ENCODE measurements at regions not wholly inside any gene's neighbourhood (a gene's known extent, or its start where the extent isn't known, plus 50 kb on each side); places are given as distances from the start of the nearest gene placed in this dataset.

DNA sequence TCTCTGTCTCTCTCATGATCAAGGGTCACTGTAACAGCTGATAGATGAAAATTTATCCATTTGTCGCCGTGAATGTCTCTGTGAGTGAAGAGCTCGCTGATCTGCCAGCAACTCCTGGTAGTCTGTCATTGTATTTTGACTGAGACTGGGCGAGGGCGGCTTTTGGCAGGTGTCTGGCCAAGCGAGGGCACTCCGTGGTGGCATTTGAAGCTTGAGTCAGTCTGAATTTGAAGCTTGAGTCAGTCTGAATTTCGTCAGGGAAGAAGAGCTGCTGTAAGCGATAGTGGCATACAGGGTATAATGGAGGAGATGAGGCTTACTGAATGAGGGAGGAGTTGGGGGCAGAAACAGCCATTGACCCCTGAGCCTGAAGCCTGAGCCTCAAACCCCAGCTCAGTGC lies 56.8 kb upstream of the FAM181A start:
- H3K36me3 ChIP-seq, result no peaks in the 10 kb centered on the region
- no peaks in the 10 kb centered on the region for H3K27me3 ChIP-seq
- intact Hi-C loops (cut with DNase I), result no loop called here
- TF ChIP-seq, protein P1, sequence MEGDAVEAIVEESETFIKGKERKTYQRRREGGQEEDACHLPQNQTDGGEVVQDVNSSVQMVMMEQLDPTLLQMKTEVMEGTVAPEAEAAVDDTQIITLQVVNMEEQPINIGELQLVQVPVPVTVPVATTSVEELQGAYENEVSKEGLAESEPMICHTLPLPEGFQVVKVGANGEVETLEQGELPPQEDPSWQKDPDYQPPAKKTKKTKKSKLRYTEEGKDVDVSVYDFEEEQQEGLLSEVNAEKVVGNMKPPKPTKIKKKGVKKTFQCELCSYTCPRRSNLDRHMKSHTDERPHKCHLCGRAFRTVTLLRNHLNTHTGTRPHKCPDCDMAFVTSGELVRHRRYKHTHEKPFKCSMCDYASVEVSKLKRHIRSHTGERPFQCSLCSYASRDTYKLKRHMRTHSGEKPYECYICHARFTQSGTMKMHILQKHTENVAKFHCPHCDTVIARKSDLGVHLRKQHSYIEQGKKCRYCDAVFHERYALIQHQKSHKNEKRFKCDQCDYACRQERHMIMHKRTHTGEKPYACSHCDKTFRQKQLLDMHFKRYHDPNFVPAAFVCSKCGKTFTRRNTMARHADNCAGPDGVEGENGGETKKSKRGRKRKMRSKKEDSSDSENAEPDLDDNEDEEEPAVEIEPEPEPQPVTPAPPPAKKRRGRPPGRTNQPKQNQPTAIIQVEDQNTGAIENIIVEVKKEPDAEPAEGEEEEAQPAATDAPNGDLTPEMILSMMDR (IDR thresholded peaks at IDR 0.05), result no peak
- TF ChIP-seq POLR2A (IDR thresholded peaks at IDR 0.05), result no peak
- no peaks in the 10 kb centered on the region for H3K9me3 ChIP-seq
- no peak overlapping the region for H3K4me3 ChIP-seq (replicated peaks in 1 of 3)
- H3K27ac ChIP-seq, result no peak overlapping the region
- WGBS, 2 donors, result 83 to 91% methylated on average over 9 of the region's 9 CpGs
- DNase-seq, result no peak
- H3K4me1 ChIP-seq, result no peaks in the 10 kb centered on the region

DNA sequence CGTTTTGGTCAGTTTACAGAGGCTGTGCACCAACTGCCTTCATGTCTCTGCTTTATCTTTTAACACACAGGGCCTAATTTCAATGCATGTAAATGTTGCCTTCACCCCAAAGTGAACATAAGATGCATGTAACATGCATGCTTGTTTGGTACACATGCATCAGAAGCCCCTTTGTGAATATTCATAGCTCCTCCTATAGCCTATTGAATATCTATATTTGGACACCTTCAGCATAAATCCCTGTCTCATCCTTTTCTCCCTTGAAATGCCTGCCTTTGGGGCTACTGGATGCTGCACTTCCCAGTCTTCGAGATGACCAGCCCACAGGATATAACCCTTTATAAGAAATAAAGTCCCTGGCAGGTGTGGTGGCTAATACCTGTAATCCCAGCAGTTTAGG lies 57.7 kb upstream of the FAM181A start:
- 58 to 68% methylated on average over 2 of the region's 2 CpGs for WGBS, 2 donors
- Histone ChIP-seq H3K27me3 (no peaks in the 10 kb centered on the region), H3K36me3 (no peaks in the 10 kb centered on the region), H3K27ac (no peak overlapping the region), H3K4me1 (no peaks in the 10 kb centered on the region), H3K9me3 (no peaks in the 10 kb centered on the region), H3K4me3 (replicated peaks in 1 of 3) (no peak overlapping the region)
- no peak for DNase-seq
- TF ChIP-seq, protein P1 (IDR thresholded peaks at IDR 0.05), result no peak
- no peak for TF ChIP-seq POLR2A (IDR thresholded peaks at IDR 0.05)
- intact Hi-C loops (cut with DNase I), result no loop called here

DNA sequence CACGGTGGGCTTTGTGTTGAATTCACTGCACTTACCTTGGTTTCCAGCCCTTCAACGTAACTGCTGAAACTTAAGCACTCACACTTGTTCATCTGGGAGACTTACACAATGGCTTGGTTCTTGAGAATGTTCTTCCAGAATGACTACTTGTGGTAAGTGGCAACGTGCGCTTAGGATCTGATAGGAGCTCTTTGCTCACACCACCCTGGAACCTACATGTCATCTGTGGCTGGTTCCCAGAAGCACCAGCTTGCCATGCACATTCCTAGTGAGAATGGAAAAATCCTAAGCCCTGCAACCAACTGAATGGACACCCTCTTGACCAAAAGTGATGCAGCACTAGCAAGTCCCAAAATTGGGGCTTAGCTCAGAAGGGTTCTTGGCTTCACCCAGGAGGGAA lies 59.0 kb upstream of the FAM181A start:
- Histone ChIP-seq H3K36me3 (no peaks in the 10 kb centered on the region), H3K9me3 (no peaks in the 10 kb centered on the region), H3K27ac (no peak overlapping the region), H3K4me3 (replicated peaks in 1 of 3) (no peak overlapping the region), H3K27me3 (no peaks in the 10 kb centered on the region), H3K4me1 (no peaks in the 10 kb centered on the region)
- 43 to 68% methylated on average over 4 of the region's 4 CpGs for WGBS, 2 donors
- intact Hi-C loops (cut with DNase I), result no loop called here
- TF ChIP-seq, protein P1 (IDR thresholded peaks at IDR 0.05), result no peak
- no peak for TF ChIP-seq POLR2A (IDR thresholded peaks at IDR 0.05)
- no peak for DNase-seq

DNA sequence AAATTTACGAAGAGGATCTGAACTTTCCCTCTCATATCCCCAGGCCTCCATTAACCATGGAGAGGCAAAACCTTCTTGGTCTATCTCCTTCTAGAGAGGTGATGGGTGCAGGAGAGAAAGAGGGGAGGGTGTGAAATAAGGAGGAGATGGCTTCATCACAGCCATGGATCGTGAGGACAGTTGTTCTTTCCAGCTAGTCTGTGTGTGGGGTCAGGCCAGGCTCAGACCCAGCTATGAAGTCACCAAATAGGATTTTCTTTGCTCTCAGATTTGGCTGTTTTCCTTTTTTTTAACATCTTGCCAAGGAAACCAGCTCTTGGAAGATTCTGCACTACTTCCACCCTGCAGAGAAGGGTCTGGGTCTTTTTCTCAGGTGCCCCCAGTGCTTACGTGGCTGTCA lies 64.9 kb upstream of the FAM181A start:
- TF ChIP-seq, protein P1 (IDR thresholded peaks at IDR 0.05), result no peak
- no peak for TF ChIP-seq POLR2A (IDR thresholded peaks at IDR 0.05)
- Histone ChIP-seq H3K27me3 (no peaks in the 10 kb centered on the region), H3K27ac (no peak overlapping the region), H3K4me3 (replicated peaks in 1 of 3) (no peak overlapping the region), H3K9me3 (no peaks in the 10 kb centered on the region), H3K36me3 (no peaks in the 10 kb centered on the region), H3K4me1 (peaks cover 0 to 6% of the 10 kb centered on the region in 2 donors)
- no peak for DNase-seq
- intact Hi-C loops (cut with DNase I), result no loop called here
- 76 to 77% methylated on average over 3 of the region's 3 CpGs for WGBS, 2 donors

DNA sequence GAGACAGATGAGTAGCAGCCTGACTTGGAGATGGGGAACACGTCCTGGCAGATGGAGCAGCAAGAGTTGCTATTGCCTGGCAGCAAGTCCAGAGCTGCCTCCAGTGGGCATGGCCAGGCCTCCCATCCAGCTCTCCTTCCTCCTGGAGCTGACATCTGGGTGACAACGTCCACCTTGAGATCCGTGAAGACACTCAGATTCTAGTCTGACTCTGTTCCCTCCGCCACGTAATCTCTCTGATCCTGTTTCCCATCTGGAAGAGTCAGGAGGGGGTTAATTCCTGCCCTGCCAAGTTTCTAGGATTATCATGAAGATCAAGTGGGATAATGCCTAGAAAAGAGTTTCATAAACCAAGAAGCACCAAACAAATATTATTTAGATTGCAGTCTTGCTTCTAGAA lies 65.3 kb upstream of the FAM181A start:
- Histone ChIP-seq H3K4me3 (replicated peaks in 1 of 3) (no peak overlapping the region), H3K4me1 (peaks cover 0 to 9% of the 10 kb centered on the region in 2 donors), H3K27ac (no peak overlapping the region), H3K27me3 (no peaks in the 10 kb centered on the region), H3K36me3 (no peaks in the 10 kb centered on the region), H3K9me3 (no peaks in the 10 kb centered on the region)
- intact Hi-C loops (cut with DNase I), result no loop called here
- no peak for DNase-seq
- 78 to 86% methylated on average over 5 of the region's 5 CpGs for WGBS, 2 donors
- TF ChIP-seq, protein P1 (IDR thresholded peaks at IDR 0.05), result no peak
- TF ChIP-seq POLR2A (IDR thresholded peaks at IDR 0.05), result no peak

Measured in thyroid gland (tissue), 4 donors.